ENCODE measurements at regions not wholly inside any gene's neighbourhood (a gene's known extent, or its start where the extent isn't known, plus 50 kb on each side); places are given as distances from the start of the nearest gene placed in this dataset.

DNA sequence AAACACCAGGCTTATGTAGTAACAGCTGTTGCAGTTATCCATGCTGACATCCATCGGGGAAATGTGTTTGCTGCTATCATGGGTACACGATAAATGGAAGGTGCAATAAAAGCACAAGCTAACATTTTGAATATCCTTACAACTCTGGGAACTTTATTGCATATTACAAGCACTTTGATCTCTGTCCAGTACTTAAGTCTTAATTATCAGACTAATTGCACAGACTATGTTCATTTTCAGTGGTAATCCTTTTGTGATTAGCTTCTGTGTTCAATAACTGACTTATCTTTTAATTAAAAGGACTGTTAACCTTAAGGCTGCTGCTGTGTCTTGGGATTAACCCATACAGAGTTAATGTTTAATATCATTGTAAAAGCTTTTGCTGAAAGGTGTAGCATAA is 101.4 kb upstream of the ATP5MC3 start (continued):
- TF ChIP-seq SRF (IDR thresholded peaks at IDR 0.05; ENCODE audit: low read depth, low read length), result no peak
- no peak for TF ChIP-seq JUND (IDR thresholded peaks at IDR 0.05; ENCODE audit: low read length)
- no peak for TF ChIP-seq EZH2 (IDR thresholded peaks at IDR 0.05; ENCODE audit: low read depth, low read length, severe bottlenecking)
- TF ChIP-seq CHD7 (IDR thresholded peaks at IDR 0.05; ENCODE audit: insufficient replicate concordance, low read length), result no peak
- no peak for TF ChIP-seq JUN (IDR thresholded peaks at IDR 0.05; ENCODE audit: low read depth, low read length)
- no peak for TF ChIP-seq BRCA1 (IDR thresholded peaks at IDR 0.05; ENCODE audit: low read depth, low read length)
- no peak for TF ChIP-seq CEBPB (IDR thresholded peaks at IDR 0.05; ENCODE audit: low read depth, low read length)

Data from H1 (cell line).